Dermis microvascular lymphatic vessel endothelial cell (primary cell): ENCODE measurements at regions not wholly inside any gene's neighbourhood (a gene's known extent, or its start where the extent isn't known, plus 50 kb on each side); places are given as distances from the start of the nearest gene placed in this dataset.
A peak's percentile ranks its signal among the peaks of the same experiment; 100 is the strongest.
"Not testable (repeated sequence)": the region's sequence is repeated elsewhere in the genome, so short reads cannot be mapped to it uniquely, and the experiment has no call there.

Source experiments
- DNase-seq, 2 donors: peaks; one replicate each; pipeline versions ENCODE4 v3.0.0 to v3.0.0-alpha.2; 2010; ENCODE audit warnings: low read depth in 2 of 2

- no peak for DNase-seq
These were observed 244.6 kb upstream of the CCL2 start for GRCh38 chr17:34010534-34010933.

GRCh38 chr17:34011599-34011998 lies 243.5 kb upstream of the CCL2 start:
- no peak for DNase-seq

- no peak for DNase-seq
These were observed 242.2 kb upstream of the CCL2 start for GRCh38 chr17:34012709-34013375.

- no peak for DNase-seq
These were observed 239.8 kb upstream of the CCL2 start for GRCh38 chr17:34015253-34015652.

- DNase-seq = no peak
These were observed 230.7 kb upstream of the CCL2 start for GRCh38 chr17:34024386-34024785.

GRCh38 chr17:34024806-34025551 lies 230.1 kb upstream of the CCL2 start:
- no peak for DNase-seq

GRCh38 chr17:34030601-34031000 lies 224.5 kb upstream of the CCL2 start:
- not testable (repeated sequence) for DNase-seq

- DNase-seq = not testable (repeated sequence)
These were observed 222.8 kb upstream of the CCL2 start for GRCh38 chr17:34032305-34032704.

GRCh38 chr17:34038786-34039185 lies 216.3 kb upstream of the CCL2 start:
- not testable (repeated sequence) for DNase-seq

GRCh38 chr17:34039213-34039612 lies 215.9 kb upstream of the CCL2 start:
- not testable (repeated sequence) for DNase-seq

- peak in 1 of 2 donors; percentile 41 for DNase-seq
These were observed 215.1 kb upstream of the CCL2 start for GRCh38 chr17:34039759-34040555.

GRCh38 chr17:34045990-34046389 lies 209.1 kb upstream of the CCL2 start:
- no peak for DNase-seq

GRCh38 chr17:34051046-34051445 lies 204.0 kb upstream of the CCL2 start:
- DNase-seq = no peak

- no peak for DNase-seq
These were observed 200.6 kb upstream of the CCL2 start for GRCh38 chr17:34054495-34054894.

GRCh38 chr17:34055606-34056005 lies 199.5 kb upstream of the CCL2 start:
- DNase-seq = no peak

GRCh38 chr17:34059423-34060220 lies 195.5 kb upstream of the CCL2 start:
- DNase-seq = no peak

GRCh38 chr17:34066528-34066927 lies 188.6 kb upstream of the CCL2 start:
- DNase-seq = no peak

- DNase-seq = no peak
These were observed 188.1 kb upstream of the CCL2 start for GRCh38 chr17:34067011-34067410.

GRCh38 chr17:34068571-34068970 lies 186.5 kb upstream of the CCL2 start:
- DNase-seq = no peak

- DNase-seq = no peak
These were observed 184.4 kb upstream of the CCL2 start for GRCh38 chr17:34070712-34071111.

GRCh38 chr17:34071886-34072420 lies 183.1 kb upstream of the CCL2 start:
- DNase-seq = no peak
